Activated effector memory CD4-positive, alpha-beta T cell treated with Interleukin-2 at 50 U/mL for 16 hours (primary cell): ENCODE measurements at regions not wholly inside any gene's neighbourhood (a gene's known extent, or its start where the extent isn't known, plus 50 kb on each side); places are given as distances from the start of the nearest gene placed in this dataset.
"Not testable (repeated sequence)": the region's sequence is repeated elsewhere in the genome, so short reads cannot be mapped to it uniquely, and the experiment has no call there.

Experiments used
- DNase-seq: peaks from one replicate; pipeline ENCODE4 v3.0.0-alpha.2; 2020

- DNase-seq = no peak
Measured at GRCh38 chr7:131843898-131844331, 287.5 kb upstream of the PODXL start.

DNA sequence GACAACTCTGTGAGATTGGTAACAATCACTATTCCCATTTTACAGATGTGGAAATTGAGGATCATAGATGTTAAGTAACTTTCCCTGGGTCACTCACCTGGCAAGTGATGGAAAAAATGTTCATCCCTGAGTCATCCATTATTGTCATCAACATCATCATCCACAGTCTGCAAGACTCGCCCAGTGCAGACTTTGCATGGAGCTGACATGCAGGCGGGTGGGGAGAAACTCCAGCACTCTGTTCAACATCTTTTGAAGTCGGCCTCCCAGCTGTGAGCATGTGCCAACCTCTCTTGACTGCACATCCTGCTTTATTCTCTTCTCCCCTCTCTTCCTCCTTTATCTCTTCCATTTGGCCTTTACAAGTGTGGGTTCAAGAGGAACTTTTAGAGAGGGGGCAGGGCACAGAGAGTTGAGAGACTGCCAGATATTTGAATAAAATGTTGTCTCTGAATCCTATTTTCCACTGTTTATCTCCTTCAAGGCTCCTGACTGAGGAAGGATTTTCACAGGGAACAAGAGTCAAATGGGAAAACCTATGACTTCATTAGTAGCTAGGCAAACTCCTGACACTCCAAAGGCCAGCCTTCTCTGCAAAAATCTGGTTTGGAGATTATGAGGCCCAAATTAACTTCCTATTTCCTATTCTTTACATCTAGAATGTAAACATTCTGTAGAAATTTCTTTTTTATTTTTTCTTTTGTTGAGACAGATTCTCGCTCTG lies 283.7 kb upstream of the PODXL start:
- no peak for DNase-seq

DNA sequence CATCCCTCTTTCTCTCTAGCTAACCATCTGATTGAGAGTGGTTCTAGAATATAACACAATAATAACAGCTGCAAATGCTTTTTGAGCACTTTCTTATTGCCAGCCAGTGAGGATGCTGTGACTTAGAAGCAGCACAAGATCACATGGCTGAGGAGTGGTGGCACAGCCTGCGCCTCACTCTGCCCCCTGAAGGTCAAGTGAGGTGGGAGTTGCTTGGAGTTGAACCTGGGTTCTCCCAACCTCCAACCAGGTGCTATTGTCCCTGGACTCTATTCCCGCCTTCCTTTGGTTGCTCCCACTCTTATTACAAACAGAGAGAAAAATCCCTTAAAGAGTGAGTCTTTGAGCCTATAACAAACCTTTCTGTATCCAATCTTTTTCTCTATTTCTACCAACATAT lies 280.3 kb upstream of the PODXL start:
- DNase-seq = no peak

- no peak for DNase-seq
Measured at GRCh38 chr7:131835141-131835540, 278.7 kb upstream of the PODXL start.

- no peak for DNase-seq
Measured at GRCh38 chr7:131830681-131831080, 274.3 kb upstream of the PODXL start.

- DNase-seq = no peak
Measured at GRCh38 chr7:131829947-131830558, 273.6 kb upstream of the PODXL start.

- DNase-seq = no peak
Measured at GRCh38 chr7:131827421-131827820, 271.0 kb upstream of the PODXL start.

DNA sequence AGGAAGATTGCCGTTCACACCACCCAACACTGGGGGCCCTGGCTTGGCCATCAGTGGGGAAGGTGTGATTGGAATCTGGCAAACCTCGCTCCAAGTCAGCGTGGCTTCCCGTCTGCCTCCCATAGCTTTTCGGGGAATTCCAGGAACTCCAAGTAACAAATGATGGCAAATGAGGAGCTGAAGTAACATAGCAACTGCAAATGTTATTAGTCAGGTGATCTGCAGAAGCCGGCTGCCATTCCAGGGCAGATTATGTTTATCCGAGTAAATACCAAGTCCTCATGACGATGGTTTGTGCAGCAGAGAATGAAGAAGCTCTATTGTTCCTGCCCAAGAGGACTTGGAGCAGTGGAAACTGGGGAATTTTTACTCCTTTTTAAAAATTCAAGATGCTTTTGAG lies 270.5 kb upstream of the PODXL start:
- no peak for DNase-seq

DNA sequence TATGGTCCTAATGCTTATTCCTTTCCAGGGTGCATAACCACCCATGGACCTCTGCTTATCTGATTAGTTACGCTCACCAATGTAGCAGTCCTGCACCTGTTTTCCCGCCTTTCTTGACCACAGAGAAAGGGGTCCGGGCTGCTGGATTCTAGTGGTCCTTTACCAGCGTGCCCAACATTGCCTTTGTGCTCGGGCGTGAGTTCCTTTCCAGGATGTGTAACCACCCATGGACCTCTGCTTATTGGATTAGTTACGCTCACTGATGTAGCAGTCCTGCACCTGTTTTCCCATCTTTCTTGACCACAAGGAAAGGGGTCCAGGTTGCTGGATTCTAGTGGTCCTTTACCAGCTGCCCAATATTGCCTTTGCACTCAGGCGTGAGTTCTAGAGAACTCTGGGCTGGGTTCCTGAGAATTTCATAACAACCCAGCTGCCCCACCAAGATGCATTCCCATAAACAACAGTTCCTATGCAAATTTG lies 267.6 kb upstream of the PODXL start:
- not testable (repeated sequence) for DNase-seq

GRCh38 chr7:131819891-131820290 lies 263.5 kb upstream of the PODXL start:
- no peak for DNase-seq

GRCh38 chr7:131816391-131817007 lies 260.1 kb upstream of the PODXL start:
- no peak for DNase-seq

GRCh38 chr7:131808736-131809135 lies 252.3 kb upstream of the PODXL start:
- DNase-seq = no peak

- DNase-seq = not testable (repeated sequence)
Measured at GRCh38 chr7:131808156-131808555, 251.7 kb upstream of the PODXL start.

DNA sequence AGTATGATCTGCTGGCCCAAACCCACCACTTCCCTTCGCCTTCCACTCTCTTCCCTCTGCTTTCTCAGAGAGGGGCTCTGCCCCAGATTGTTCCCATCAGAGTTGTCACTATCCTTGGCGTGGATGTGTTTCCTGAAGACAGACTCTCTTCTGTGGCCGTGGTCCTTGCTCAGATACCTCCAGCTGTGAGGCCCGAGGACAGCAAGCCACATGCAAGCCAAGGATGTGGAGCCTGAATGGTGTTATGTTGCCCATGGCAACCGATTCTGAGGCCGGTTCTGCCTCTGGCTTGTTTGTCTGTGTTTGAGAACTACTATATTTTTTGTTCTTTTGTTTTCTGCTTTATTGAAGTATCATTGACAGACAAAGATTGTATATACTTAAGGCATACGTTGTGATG lies 247.4 kb upstream of the PODXL start:
- no peak for DNase-seq

DNA sequence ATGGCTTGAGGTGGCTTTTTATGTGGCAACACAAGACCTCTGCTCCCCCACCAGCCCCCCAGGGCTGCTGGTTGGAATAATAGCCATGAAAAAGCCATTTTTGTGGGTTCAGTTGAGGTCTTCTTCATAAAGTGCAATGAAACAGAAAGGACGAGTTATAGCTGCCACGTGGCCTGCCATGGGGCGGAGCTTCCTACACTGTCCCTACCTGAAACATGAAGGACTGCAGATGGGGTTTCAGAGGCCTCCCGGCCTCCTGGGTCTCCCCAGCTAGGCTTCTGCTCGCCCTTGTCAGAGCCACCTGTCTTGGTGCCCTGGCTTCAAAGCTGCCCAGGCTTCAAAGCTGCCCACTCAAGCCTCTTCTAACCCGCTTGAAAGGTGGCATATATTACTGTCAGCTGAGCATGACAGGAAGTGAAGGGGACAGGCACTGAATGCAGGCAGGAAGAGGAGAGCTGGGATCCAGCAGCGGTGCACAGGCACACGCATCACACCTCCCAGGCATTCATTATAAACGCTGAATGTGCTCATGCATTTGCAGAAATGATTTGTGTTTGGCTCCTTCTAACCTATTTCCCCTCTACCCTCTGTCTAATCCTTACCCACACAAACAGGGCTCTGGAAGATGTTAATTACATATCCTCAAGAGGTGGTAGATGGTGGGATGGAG lies 245.9 kb upstream of the PODXL start:
- DNase-seq = no peak

DNA sequence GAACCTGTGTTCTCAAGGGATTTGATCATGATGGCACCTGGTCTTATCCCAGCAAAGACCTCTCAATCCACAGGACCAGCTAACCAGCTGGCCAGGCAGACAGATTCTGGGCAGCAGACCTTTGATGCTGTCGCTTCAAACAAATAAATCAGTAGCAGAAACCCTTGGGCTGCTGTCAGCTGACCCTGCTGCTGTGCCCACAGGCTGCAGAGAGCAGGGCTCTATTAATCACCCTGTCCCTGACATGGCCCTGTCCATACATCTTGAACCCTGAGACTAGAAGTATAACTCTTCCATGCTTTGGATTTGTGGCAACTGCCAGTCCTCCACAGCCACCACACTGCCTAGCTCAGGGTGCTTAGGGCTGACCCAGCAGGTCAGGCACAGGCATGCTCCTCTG lies 244.1 kb upstream of the PODXL start:
- no peak for DNase-seq

DNA sequence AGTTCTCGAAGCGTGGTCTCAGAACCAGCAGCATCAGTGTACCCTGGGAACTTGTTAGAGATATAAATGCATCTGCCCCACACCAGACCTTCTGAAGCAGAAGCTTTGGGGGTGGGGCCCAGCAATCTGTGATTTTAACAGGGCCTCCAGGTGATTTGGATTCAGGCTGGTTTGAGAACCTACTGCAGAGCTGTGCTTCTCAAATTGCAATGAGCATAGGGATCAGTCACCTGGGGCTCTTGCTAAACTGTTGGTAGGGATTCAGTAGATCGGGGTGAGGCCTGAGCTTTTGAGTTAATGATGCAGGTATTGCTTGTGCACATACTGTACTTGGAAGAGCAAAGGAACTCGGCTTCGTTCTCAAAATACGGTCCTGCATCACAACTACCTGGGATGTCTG lies 243.6 kb upstream of the PODXL start:
- no peak for DNase-seq

- DNase-seq = no peak
Measured at GRCh38 chr7:131797841-131798240, 241.4 kb upstream of the PODXL start.

DNA sequence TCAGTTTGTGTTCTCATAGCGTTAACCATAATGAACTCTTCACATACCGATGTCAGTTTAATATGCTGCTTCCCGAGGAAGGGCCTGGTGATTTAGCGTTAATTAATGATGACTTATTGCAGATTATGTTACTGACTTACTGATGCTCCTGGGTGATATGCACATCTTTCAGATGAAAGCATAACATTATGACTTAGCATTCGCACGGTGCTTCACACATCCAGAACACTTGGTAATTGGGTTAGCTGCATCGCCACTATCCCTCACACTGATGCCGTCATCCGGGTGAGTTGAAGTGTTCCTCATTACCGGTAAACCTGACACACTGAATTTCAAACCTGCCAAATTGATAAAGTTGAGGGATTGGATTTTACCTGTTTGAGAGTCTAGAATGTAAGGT lies 239.0 kb upstream of the PODXL start:
- DNase-seq = no peak

GRCh38 chr7:131792311-131792710 lies 235.9 kb upstream of the PODXL start:
- no peak for DNase-seq

DNA sequence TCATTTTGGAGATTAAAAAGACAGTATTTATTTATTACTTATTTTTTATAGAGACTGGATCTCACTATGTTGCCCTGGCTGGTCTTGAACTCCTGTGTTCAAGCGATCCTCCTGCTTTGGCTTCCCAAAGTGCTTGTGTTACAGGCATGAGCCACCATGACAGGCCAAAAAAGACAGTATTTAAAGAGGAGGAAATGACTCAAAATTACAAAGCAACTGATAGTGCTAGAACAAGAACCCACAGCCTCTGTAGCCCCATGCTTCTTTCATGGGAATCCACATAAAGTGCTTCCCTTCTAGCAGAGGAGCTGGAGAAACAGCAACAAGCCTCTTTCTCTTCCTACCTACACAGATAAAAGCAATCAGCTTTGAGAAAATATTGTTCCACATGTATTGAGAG lies 230.7 kb upstream of the PODXL start:
- no peak for DNase-seq

DNA sequence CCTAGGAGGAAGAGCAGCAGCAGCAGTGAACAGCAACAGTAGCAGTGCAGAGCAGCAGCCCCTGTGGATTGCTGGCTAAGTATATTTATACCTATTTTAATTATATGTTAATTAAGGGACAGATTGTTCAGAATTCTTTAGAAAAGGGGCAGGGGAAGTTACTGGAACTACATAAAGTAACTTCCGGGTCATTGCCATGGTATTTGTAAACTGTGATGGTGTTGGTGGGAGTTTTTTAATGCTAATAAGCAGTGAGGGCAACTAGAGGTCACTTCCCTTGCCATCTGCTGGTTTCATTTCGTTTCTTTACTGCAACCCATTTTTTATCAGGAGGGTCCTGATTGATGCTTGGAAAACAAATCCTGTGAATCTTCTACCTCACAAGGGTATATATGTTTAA lies 229.8 kb upstream of the PODXL start:
- DNase-seq = no peak

DNA sequence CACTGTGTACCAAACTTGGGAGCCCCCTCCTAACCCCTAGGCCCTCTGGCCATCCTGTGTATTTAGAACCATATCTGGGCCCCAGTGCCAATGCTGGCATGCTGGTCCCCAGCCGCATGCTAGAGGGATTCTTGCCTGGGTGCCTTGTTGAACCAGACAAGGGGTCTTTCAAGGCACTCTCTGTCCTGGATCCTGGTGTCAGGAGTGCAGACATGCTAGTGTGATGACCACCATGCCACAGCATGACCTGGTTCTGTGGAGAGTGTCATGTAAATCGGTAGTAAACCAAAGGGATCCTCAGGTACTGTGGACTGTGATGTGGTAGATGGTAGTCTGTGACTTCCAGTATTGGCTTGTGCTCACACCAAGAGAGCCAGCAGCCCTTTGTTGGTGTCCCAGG lies 222.2 kb upstream of the PODXL start:
- no peak for DNase-seq
